ENCODE measurements at regions not wholly inside any gene's neighbourhood (a gene's known extent, or its start where the extent isn't known, plus 50 kb on each side); places are given as distances from the start of the nearest gene placed in this dataset.

DNA sequence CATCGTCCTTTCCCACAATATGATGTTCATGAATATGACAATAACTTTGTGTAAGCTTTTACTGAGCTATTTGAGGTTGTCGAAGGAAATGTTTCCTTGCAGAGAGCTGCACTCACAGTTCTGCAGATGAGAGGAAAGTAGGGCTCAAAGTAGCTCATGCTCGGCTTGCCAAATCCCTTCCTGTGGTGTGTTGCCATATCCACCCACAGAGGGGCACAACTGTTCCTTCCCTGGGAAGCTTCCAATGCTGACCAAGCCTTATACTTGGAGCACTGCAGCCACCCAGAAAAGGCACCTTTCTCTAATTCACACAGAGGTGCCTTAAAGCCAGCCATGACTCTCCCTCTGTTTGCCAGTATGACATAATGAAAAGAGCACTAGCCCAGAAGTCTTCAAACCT is 390.3 kb downstream of the CAAP1 start:
- TF ChIP-seq EZH2 (IDR thresholded peaks at IDR 0.05; ENCODE audit: insufficient read depth, poor library complexity, severe bottlenecking) (no peak), EZH2phosphoT487 (IDR thresholded peaks at IDR 0.05; ENCODE audit: insufficient read depth, low read depth) (no peak)
